ENCODE measurements at regions not wholly inside any gene's neighbourhood (a gene's known extent, or its start where the extent isn't known, plus 50 kb on each side); places are given as distances from the start of the nearest gene placed in this dataset.

DNA sequence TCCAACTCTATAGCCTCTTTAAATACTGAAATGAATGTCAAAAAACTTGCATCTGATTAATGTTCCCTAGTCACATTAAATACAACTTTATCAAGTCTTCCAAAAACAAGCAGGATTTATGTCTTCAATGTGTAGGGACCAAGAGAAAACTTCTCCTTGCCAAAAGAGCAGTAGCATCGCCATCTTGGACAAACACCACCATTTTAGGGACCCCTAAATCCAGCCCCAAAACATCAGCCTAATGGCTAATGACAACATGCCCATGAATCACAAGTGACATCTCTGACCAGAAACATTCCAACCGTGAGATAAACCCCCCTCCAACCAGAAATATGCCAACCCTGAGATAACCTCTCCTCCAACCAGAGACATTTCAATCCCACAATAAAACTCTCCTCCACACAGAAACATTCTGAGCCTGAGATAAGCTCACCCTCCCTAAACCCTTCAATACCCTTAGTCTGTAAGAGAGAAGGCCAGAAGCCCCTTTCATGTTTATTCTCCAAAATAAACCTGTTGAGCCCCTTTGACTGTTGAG lies 697.4 kb downstream of the TRAM1L1 start:
- TF ChIP-seq, protein P1, sequence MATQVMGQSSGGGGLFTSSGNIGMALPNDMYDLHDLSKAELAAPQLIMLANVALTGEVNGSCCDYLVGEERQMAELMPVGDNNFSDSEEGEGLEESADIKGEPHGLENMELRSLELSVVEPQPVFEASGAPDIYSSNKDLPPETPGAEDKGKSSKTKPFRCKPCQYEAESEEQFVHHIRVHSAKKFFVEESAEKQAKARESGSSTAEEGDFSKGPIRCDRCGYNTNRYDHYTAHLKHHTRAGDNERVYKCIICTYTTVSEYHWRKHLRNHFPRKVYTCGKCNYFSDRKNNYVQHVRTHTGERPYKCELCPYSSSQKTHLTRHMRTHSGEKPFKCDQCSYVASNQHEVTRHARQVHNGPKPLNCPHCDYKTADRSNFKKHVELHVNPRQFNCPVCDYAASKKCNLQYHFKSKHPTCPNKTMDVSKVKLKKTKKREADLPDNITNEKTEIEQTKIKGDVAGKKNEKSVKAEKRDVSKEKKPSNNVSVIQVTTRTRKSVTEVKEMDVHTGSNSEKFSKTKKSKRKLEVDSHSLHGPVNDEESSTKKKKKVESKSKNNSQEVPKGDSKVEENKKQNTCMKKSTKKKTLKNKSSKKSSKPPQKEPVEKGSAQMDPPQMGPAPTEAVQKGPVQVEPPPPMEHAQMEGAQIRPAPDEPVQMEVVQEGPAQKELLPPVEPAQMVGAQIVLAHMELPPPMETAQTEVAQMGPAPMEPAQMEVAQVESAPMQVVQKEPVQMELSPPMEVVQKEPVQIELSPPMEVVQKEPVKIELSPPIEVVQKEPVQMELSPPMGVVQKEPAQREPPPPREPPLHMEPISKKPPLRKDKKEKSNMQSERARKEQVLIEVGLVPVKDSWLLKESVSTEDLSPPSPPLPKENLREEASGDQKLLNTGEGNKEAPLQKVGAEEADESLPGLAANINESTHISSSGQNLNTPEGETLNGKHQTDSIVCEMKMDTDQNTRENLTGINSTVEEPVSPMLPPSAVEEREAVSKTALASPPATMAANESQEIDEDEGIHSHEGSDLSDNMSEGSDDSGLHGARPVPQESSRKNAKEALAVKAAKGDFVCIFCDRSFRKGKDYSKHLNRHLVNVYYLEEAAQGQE (IDR thresholded peaks at IDR 0.05; ENCODE audit: low read depth): no peak
- TF ChIP-seq MAX (IDR thresholded peaks at IDR 0.05): no peak
- TF ChIP-seq TCF12 (IDR thresholded peaks at IDR 0.05; ENCODE audit: low read depth): no peak
- TF ChIP-seq CEBPB (IDR thresholded peaks at IDR 0.05): no peak
- no peak for TF ChIP-seq CREB1 (IDR thresholded peaks at IDR 0.05; ENCODE audit: low read depth)
- TF ChIP-seq TEAD4 (IDR thresholded peaks at IDR 0.05): no peak
- TF ChIP-seq RAD21 (IDR thresholded peaks at IDR 0.05; ENCODE audit: low read depth): no peak
